Stimulated activated CD4-positive, alpha-beta T cell treated with anti-CD3 and anti-CD28 coated beads, Interleukin-2, amount 100 ng/mL, for 4 hours (primary cell): ENCODE measurements at regions not wholly inside any gene's neighbourhood (a gene's known extent, or its start where the extent isn't known, plus 50 kb on each side); places are given as distances from the start of the nearest gene placed in this dataset.
"Not testable (repeated sequence)": the region's sequence is repeated elsewhere in the genome, so short reads cannot be mapped to it uniquely, and the experiment has no call there.

Experiments
- DNase-seq: peaks from one replicate; pipeline ENCODE4 v3.0.0-alpha.2; 2020; ENCODE audit warnings: low read depth

- DNase-seq: no peak
Observed at GRCh38 chr10:2543142-2543886, 524.0 kb upstream of the PFKP start.

- DNase-seq: no peak
Observed at GRCh38 chr10:2541176-2541575, 526.2 kb upstream of the PFKP start.

- DNase-seq: no peak
Observed at GRCh38 chr10:2529945-2530344, 537.4 kb upstream of the PFKP start.

- DNase-seq: no peak
Observed at GRCh38 chr10:2525781-2526180, 541.6 kb upstream of the PFKP start.

GRCh38 chr10:2519139-2519538 lies 548.2 kb upstream of the PFKP start:
- DNase-seq: no peak

- DNase-seq: no peak
Observed at GRCh38 chr10:2509081-2509531, 558.2 kb upstream of the PFKP start.

- not testable (repeated sequence) for DNase-seq
Observed at GRCh38 chr10:2501366-2501940, 565.9 kb upstream of the PFKP start.

- no peak for DNase-seq
Observed at GRCh38 chr10:2494399-2494798, 572.9 kb upstream of the PFKP start.

- no peak for DNase-seq
Observed at GRCh38 chr10:2488446-2489005, 578.8 kb upstream of the PFKP start.

GRCh38 chr10:2487921-2488320 lies 579.4 kb upstream of the PFKP start:
- no peak for DNase-seq

- no peak for DNase-seq
Observed at GRCh38 chr10:2478656-2479055, 588.7 kb upstream of the PFKP start.

- no peak for DNase-seq
Observed at GRCh38 chr10:2476812-2477553, 590.4 kb upstream of the PFKP start.

- no peak for DNase-seq
Observed at GRCh38 chr10:2476218-2476811, 591.0 kb upstream of the PFKP start.

- no peak for DNase-seq
Observed at GRCh38 chr10:2475711-2476217, 591.6 kb upstream of the PFKP start.

GRCh38 chr10:2471811-2472210 lies 595.5 kb upstream of the PFKP start:
- DNase-seq: no peak

- no peak for DNase-seq
Observed at GRCh38 chr10:2469802-2470201, 597.5 kb upstream of the PFKP start.

GRCh38 chr10:2464483-2464882 lies 602.9 kb upstream of the PFKP start:
- no peak for DNase-seq

- no peak for DNase-seq
Observed at GRCh38 chr10:2463316-2463715, 604.0 kb upstream of the PFKP start.

- no peak for DNase-seq
Observed at GRCh38 chr10:2462581-2462980, 604.8 kb upstream of the PFKP start.

- no peak for DNase-seq
Observed at GRCh38 chr10:2460812-2461211, 606.5 kb upstream of the PFKP start.

- DNase-seq: no peak
Observed at GRCh38 chr10:2459713-2460112, 607.6 kb upstream of the PFKP start.

GRCh38 chr10:2456834-2457233 lies 610.5 kb upstream of the PFKP start:
- DNase-seq: no peak
